AG04450 (cell line): ENCODE measurements at regions not wholly inside any gene's neighbourhood (a gene's known extent, or its start where the extent isn't known, plus 50 kb on each side); places are given as distances from the start of the nearest gene placed in this dataset.
"Not testable (repeated sequence)": the region's sequence is repeated elsewhere in the genome, so short reads cannot be mapped to it uniquely, and the experiment has no call there.

Source experiments
- CTCF ChIA-PET: fragments of 300-600, 350-600 bp; formaldehyde crosslinking; extraction: SDS; loops from one replicate; lab custom pipeline; 2022; ENCODE audit warnings: antibody characterized with exemption, inconsistent platforms; lab: Charles Lee
- POLR2A ChIA-PET: fragments of 350-600 bp; formaldehyde crosslinking; extraction: SDS; loops from one replicate; lab custom pipeline; 2021; ENCODE audit warnings: antibody characterized with exemption, inconsistent platforms; lab: Yijun Ruan, JAX
- DNase-seq: peaks from one replicate; pipeline ENCODE4 v3.0.0-alpha.2; 2011; ENCODE audit warnings: low read depth, low spot score
- H3K27ac ChIP-seq: one replicate; pipeline ENCODE4 v1.5.1; 2012; ENCODE audit warnings: low read depth, low read length, control low read depth
- H3K27me3 ChIP-seq: one replicate; pipeline ENCODE4 v1.6.0; 2012; ENCODE audit warnings: low read length; ENCODE audit not compliant: control insufficient read depth, insufficient read depth
- H3K4me3 ChIP-seq: 2 replicates; pipeline ENCODE4 v1.5.1; 2011; ENCODE audit warnings: mild to moderate bottlenecking, low read depth, low read length, control low read depth
- H3K9me3 ChIP-seq: 2 replicates; pipeline ENCODE4 v1.5.1; 2012; ENCODE audit warnings: low read length; ENCODE audit not compliant: control insufficient read depth, insufficient read depth
- CTCF ChIP-seq: IDR thresholded peaks from 2 replicates; pipeline ENCODE4 v1.5.1; 2011; ENCODE audit warnings: low read depth, low read length, control low read depth, inconsistent platforms

- ChIA-PET POLR2A (interaction anchor here (0.7 kb wide), 1 partner anchor 198 kb away, joined by 3 read pairs; no protein-coding TSS in a partner anchor), CTCF (interaction anchor here (1.4 kb wide), 1 partner anchor 147 kb away, joined by 5 read pairs; no protein-coding TSS in a partner anchor)
- H3K27me3 ChIP-seq, result no peaks in the 10 kb centered on the region
- H3K4me3 ChIP-seq, result no peak overlapping the region
- H3K9me3 ChIP-seq, result no peaks in the 10 kb centered on the region
- no peak overlapping the region for H3K27ac ChIP-seq
- DNase-seq, result no peak
- TF ChIP-seq CTCF, result no peak
Observed at GRCh38 chr6:84568971-84569370, 195.4 kb downstream of the TBX18 start.

- POLR2A ChIA-PET, DNase-seq, H3K9me3 ChIP-seq, H3K27ac ChIP-seq, CTCF ChIA-PET, H3K27me3 ChIP-seq, H3K4me3 ChIP-seq: not testable (repeated sequence)
Observed at GRCh38 chr6:84565718-84566117, 198.7 kb downstream of the TBX18 start.

- ChIA-PET CTCF (no interaction called here), POLR2A (no interaction called here)
- Histone ChIP-seq H3K9me3 (no peaks in the 10 kb centered on the region), H3K27me3 (no peaks in the 10 kb centered on the region), H3K4me3 (no peak overlapping the region), H3K27ac (no peak overlapping the region)
- no peak for DNase-seq
- TF ChIP-seq CTCF, result no peak
Observed at GRCh38 chr6:84560436-84561390, 203.7 kb downstream of the TBX18 start.

- DNase-seq, result no peak
- CTCF ChIA-PET, result no interaction called here
Observed at GRCh38 chr6:84556541-84557335, 207.7 kb downstream of the TBX18 start.

More at GRCh38 chr6:84556541-84557335, 207.7 kb downstream of the TBX18 start:
- H3K27ac ChIP-seq, result no peak overlapping the region
- TF ChIP-seq CTCF, result no peak
- POLR2A ChIA-PET, result no interaction called here
- no peaks in the 10 kb centered on the region; the same call in 1 of the 2 replicates for H3K9me3 ChIP-seq
- H3K4me3 ChIP-seq, result no peak overlapping the region
- H3K27me3 ChIP-seq, result no peaks in the 10 kb centered on the region
